ENCODE measurements at regions not wholly inside any gene's neighbourhood (a gene's known extent, or its start where the extent isn't known, plus 50 kb on each side); places are given as distances from the start of the nearest gene placed in this dataset.

DNA sequence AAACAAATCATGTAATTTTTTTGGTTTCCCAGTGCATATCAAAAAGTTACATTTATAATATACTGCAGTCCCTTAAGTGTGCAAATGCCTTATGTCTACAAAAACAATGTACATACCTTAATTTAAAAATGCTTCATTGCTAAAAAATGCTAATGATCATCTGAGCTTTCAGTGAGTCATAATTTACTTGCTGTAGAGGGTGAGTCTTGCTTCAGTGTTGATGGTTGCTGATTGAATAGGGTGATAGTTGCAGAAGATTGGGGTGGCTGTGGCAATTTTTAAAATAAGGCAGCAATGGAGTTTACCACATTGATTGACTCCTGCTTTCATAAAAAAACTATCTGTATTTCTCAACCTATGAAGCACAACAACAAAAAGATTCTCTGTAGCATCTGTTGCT is 613.9 kb downstream of the TBC1D4 start:
- H3K27ac ChIP-seq, result no peak overlapping the region
- H3K36me3 ChIP-seq, result no peaks in the 10 kb centered on the region
- no peaks in the 10 kb centered on the region for H3K27me3 ChIP-seq
- no peaks in the 10 kb centered on the region for H3K9me3 ChIP-seq
- intact Hi-C loops (cut with DNase I), result no loop called here
- no peak overlapping the region for H3K4me3 ChIP-seq (replicated peaks in 1 of 3)
- TF ChIP-seq POLR2A (IDR thresholded peaks at IDR 0.05) (no peak), CTCF (IDR thresholded peaks at IDR 0.05) (no peak)
- DNase-seq, result no peak
- H3K4me1 ChIP-seq, result no peaks in the 10 kb centered on the region

DNA sequence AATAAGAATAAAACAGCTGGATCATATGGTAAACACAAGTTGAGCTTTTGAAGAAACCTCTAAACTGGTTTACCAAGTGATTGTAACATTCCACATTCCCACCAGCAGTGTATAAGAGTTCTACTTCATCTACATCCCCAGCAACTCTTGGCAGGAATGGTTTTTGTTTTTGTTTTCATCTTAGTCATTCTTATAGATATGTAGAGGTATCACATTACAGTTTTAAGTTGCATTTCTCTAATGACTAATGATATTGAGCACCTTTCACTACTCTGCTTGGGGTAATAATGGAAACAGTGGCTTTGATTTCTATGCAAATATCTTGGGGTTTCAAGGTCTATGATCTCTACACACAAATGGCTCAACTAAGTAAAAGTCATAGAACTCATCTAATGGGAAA is 614.5 kb downstream of the TBC1D4 start:
- H3K36me3 ChIP-seq, result no peaks in the 10 kb centered on the region
- no peak for DNase-seq
- H3K27me3 ChIP-seq, result no peaks in the 10 kb centered on the region
- H3K4me3 ChIP-seq (replicated peaks in 1 of 3), result no peak overlapping the region
- no peak overlapping the region for H3K27ac ChIP-seq
- intact Hi-C loops (cut with DNase I), result no loop called here
- no peaks in the 10 kb centered on the region for H3K4me1 ChIP-seq
- TF ChIP-seq POLR2A (IDR thresholded peaks at IDR 0.05) (no peak), CTCF (IDR thresholded peaks at IDR 0.05) (no peak)
- H3K9me3 ChIP-seq, result no peaks in the 10 kb centered on the region

GRCh38 chr13:74866101-74866500 is 615.9 kb downstream of the TBC1D4 start:
- TF ChIP-seq CTCF (IDR thresholded peaks at IDR 0.05) (no peak), POLR2A (IDR thresholded peaks at IDR 0.05) (no peak)

GRCh38 chr13:74865656-74866055 is 616.3 kb downstream of the TBC1D4 start:
- no peaks in the 10 kb centered on the region for H3K9me3 ChIP-seq
- intact Hi-C loops (cut with DNase I), result no loop called here
- H3K4me3 ChIP-seq (replicated peaks in 1 of 3), result no peak overlapping the region
- no peak overlapping the region for H3K27ac ChIP-seq
- H3K36me3 ChIP-seq, result no peaks in the 10 kb centered on the region
- no peaks in the 10 kb centered on the region for H3K4me1 ChIP-seq
- TF ChIP-seq CTCF (IDR thresholded peaks at IDR 0.05) (no peak), POLR2A (IDR thresholded peaks at IDR 0.05) (no peak)
- no peak for DNase-seq
- no peaks in the 10 kb centered on the region for H3K27me3 ChIP-seq

More at GRCh38 chr13:74866101-74866500, 615.9 kb downstream of the TBC1D4 start:
- DNase-seq, result no peak
- H3K27ac ChIP-seq, result no peak overlapping the region
- 27 to 46% methylated on average over 1 of the region's 1 CpG for WGBS, 2 donors
- no peaks in the 10 kb centered on the region for H3K4me1 ChIP-seq
- H3K9me3 ChIP-seq, result no peaks in the 10 kb centered on the region
- H3K36me3 ChIP-seq, result no peaks in the 10 kb centered on the region
- intact Hi-C loops (cut with DNase I), result no loop called here
- no peak overlapping the region for H3K4me3 ChIP-seq (replicated peaks in 1 of 3)
- no peaks in the 10 kb centered on the region for H3K27me3 ChIP-seq

- Histone ChIP-seq H3K27ac (no peak overlapping the region), H3K36me3 (no peaks in the 10 kb centered on the region), H3K9me3 (no peaks in the 10 kb centered on the region), H3K27me3 (no peaks in the 10 kb centered on the region), H3K4me1 (no peaks in the 10 kb centered on the region), H3K4me3 (replicated peaks in 1 of 3) (no peak overlapping the region)
- no peak for TF ChIP-seq CTCF (IDR thresholded peaks at IDR 0.05)
- TF ChIP-seq POLR2A (IDR thresholded peaks at IDR 0.05), result no peak
- 98% methylated on average over 1 of the region's 1 CpG for WGBS, 2 donors
- intact Hi-C loops (cut with DNase I), result no loop called here
- no peak for DNase-seq
These were observed 621.2 kb downstream of the TBC1D4 start for GRCh38 chr13:74860789-74861188.
